ENCODE measurements at regions not wholly inside any gene's neighbourhood (a gene's known extent, or its start where the extent isn't known, plus 50 kb on each side); places are given as distances from the start of the nearest gene placed in this dataset.

GRCh38 chr11:72519220-72519881, 85.0 kb upstream of the CLPB start:
- Histone ChIP-seq H3K4me2 (ENCODE audit: low read depth, low read length, poor library complexity, severe bottlenecking) (peak overlapping the region; percentile 77), H4K20me1 (ENCODE audit: insufficient read depth, low read length, poor library complexity, severe bottlenecking) (no peaks in the 10 kb centered on the region), H3K27me3 (ENCODE audit: insufficient read depth, low read length, poor library complexity, severe bottlenecking) (no peaks in the 10 kb centered on the region), H3K9ac (ENCODE audit: low read depth, low read length, poor library complexity, severe bottlenecking) (peak overlapping the region; percentile 41), H3K4me1 (ENCODE audit: insufficient read depth, low read length, poor library complexity, severe bottlenecking) (peaks cover 11% of the 10 kb centered on the region), H3K36me3 (ENCODE audit: insufficient read depth, low read length) (no peaks in the 10 kb centered on the region), H3F3A (ENCODE audit: low read depth) (no peaks in the 10 kb centered on the region), H3K9me3 (ENCODE audit: insufficient read depth, low read depth, low read length) (no peaks in the 10 kb centered on the region), H3K79me2 (ENCODE audit: insufficient read depth, low read length) (no peaks in the 10 kb centered on the region), H3K9me2 (replicated peaks; ENCODE audit: low read depth, low read length) (no peaks in the 10 kb centered on the region), H3K4me3 (ENCODE audit: low read length, poor library complexity, severe bottlenecking) (peak overlapping the region; percentile 70), H2AFZ (ENCODE audit: low read length) (peak overlapping the region; percentile 78)
- TF ChIP-seq, protein P1, sequence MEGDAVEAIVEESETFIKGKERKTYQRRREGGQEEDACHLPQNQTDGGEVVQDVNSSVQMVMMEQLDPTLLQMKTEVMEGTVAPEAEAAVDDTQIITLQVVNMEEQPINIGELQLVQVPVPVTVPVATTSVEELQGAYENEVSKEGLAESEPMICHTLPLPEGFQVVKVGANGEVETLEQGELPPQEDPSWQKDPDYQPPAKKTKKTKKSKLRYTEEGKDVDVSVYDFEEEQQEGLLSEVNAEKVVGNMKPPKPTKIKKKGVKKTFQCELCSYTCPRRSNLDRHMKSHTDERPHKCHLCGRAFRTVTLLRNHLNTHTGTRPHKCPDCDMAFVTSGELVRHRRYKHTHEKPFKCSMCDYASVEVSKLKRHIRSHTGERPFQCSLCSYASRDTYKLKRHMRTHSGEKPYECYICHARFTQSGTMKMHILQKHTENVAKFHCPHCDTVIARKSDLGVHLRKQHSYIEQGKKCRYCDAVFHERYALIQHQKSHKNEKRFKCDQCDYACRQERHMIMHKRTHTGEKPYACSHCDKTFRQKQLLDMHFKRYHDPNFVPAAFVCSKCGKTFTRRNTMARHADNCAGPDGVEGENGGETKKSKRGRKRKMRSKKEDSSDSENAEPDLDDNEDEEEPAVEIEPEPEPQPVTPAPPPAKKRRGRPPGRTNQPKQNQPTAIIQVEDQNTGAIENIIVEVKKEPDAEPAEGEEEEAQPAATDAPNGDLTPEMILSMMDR (conservative IDR thresholded peaks at IDR 0.05; ENCODE audit: low read length), result no peak
- no peak for TF ChIP-seq EZH2phosphoT487 (IDR thresholded peaks at IDR 0.05; ENCODE audit: borderline replicate concordance)

DNA sequence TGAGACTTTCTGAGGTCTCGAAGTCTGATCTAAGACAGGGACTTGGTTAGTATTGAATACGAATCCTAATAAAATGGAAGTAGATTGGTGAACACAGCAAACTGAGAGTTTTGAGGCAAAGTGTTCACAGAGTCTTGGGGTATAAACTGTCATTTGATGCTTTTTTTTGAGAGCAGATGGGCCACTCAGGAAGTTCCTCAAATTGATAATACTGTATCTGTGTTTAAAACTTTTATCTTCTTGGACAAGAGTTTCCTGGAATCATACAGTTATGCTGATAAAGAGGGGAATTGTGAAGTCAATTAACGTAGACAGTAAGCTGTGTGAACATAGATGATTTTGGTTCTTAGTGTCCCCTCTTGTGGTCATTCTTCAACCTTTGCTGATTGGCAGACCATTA, 80.0 kb upstream of the CLPB start:
- H3K9ac ChIP-seq (ENCODE audit: low read depth, low read length, poor library complexity, severe bottlenecking), result no peak overlapping the region
- no peaks in the 10 kb centered on the region for H3K79me2 ChIP-seq (ENCODE audit: insufficient read depth, low read length)
- H3F3A ChIP-seq (ENCODE audit: low read depth), result no peaks in the 10 kb centered on the region
- no peaks in the 10 kb centered on the region for H4K20me1 ChIP-seq (ENCODE audit: insufficient read depth, low read length, poor library complexity, severe bottlenecking)
- no peaks in the 10 kb centered on the region for H3K27me3 ChIP-seq (ENCODE audit: insufficient read depth, low read length, poor library complexity, severe bottlenecking)
- no peak overlapping the region for H2AFZ ChIP-seq (ENCODE audit: low read length)
- H3K9me2 ChIP-seq (replicated peaks; ENCODE audit: low read depth, low read length), result no peaks in the 10 kb centered on the region
- H3K4me1 ChIP-seq (ENCODE audit: insufficient read depth, low read length, poor library complexity, severe bottlenecking), result peaks cover 1% of the 10 kb centered on the region
- H3K9me3 ChIP-seq (ENCODE audit: insufficient read depth, low read depth, low read length), result 0 out of 2 replicates have a peak, but pooled peaks cover 7% of the 10 kb centered on the region
- TF ChIP-seq, protein P1 (conservative IDR thresholded peaks at IDR 0.05; ENCODE audit: low read length), result no peak
- TF ChIP-seq EZH2phosphoT487 (IDR thresholded peaks at IDR 0.05; ENCODE audit: borderline replicate concordance), result no peak
- H3K36me3 ChIP-seq (ENCODE audit: insufficient read depth, low read length), result no peaks in the 10 kb centered on the region
- H3K4me3 ChIP-seq (ENCODE audit: low read length, poor library complexity, severe bottlenecking), result no peak overlapping the region
- H3K4me2 ChIP-seq (ENCODE audit: low read depth, low read length, poor library complexity, severe bottlenecking), result no peak overlapping the region

GRCh38 chr11:72513411-72513810, 79.1 kb upstream of the CLPB start:
- 0 out of 2 replicates have a peak, but pooled peaks cover 7% of the 10 kb centered on the region for H3K9me3 ChIP-seq (ENCODE audit: insufficient read depth, low read depth, low read length)
- no peak overlapping the region for H3K4me3 ChIP-seq (ENCODE audit: low read length, poor library complexity, severe bottlenecking)
- no peaks in the 10 kb centered on the region for H3F3A ChIP-seq (ENCODE audit: low read depth)
- no peak overlapping the region for H3K4me2 ChIP-seq (ENCODE audit: low read depth, low read length, poor library complexity, severe bottlenecking)
- no peak overlapping the region for H3K9ac ChIP-seq (ENCODE audit: low read depth, low read length, poor library complexity, severe bottlenecking)
- H3K9me2 ChIP-seq (replicated peaks; ENCODE audit: low read depth, low read length), result no peaks in the 10 kb centered on the region
- no peaks in the 10 kb centered on the region for H3K27me3 ChIP-seq (ENCODE audit: insufficient read depth, low read length, poor library complexity, severe bottlenecking)
- H2AFZ ChIP-seq (ENCODE audit: low read length), result no peak overlapping the region
- no peaks in the 10 kb centered on the region for H4K20me1 ChIP-seq (ENCODE audit: insufficient read depth, low read length, poor library complexity, severe bottlenecking)
- no peaks in the 10 kb centered on the region for H3K79me2 ChIP-seq (ENCODE audit: insufficient read depth, low read length)
- no peaks in the 10 kb centered on the region for H3K36me3 ChIP-seq (ENCODE audit: insufficient read depth, low read length)
- no peaks in the 10 kb centered on the region for H3K4me1 ChIP-seq (ENCODE audit: insufficient read depth, low read length, poor library complexity, severe bottlenecking)
- no peak for TF ChIP-seq EZH2phosphoT487 (IDR thresholded peaks at IDR 0.05; ENCODE audit: borderline replicate concordance)
- TF ChIP-seq, protein P1 (conservative IDR thresholded peaks at IDR 0.05; ENCODE audit: low read length), result no peak

Data from Loucy (cell line).